T-cell (primary cell): ENCODE measurements at regions not wholly inside any gene's neighbourhood (a gene's known extent, or its start where the extent isn't known, plus 50 kb on each side); places are given as distances from the start of the nearest gene placed in this dataset.

Source experiments
- ATAC-seq, 4 experiments: fragments of 200-7000 bp in 3 of 4; fragments of 150-1000 bp in 1 of 4; cut with Tn5 transposase; replicated peaks in 1 of 4; 1 replicate in 3 of 4; 2 replicates in 1 of 4; pipeline ENCODE4 v1.10.0; 2021; ENCODE audit warnings: moderate library complexity in 3 of 4, mild to moderate bottlenecking in 2 of 4, moderate number of reproducible peaks in 1 of 4
- CTCF ChIA-PET, 2 donors: fragments of 300-600 bp; sonication (Branson Sonifier 250); formaldehyde crosslinking; loops; one replicate each; lab custom pipeline; 2022; ENCODE audit warnings: antibody characterized with exemption in 2 of 2; lab: Charles Lee
- POLR2A ChIA-PET, 2 donors: fragments of 300-600 bp; sonication (Branson Sonifier 250); formaldehyde crosslinking; loops; one replicate each; lab custom pipeline; 2022; ENCODE audit warnings: antibody characterized with exemption in 2 of 2; lab: Charles Lee
- DNase-seq, 35 experiments: peaks; one replicate each; pipeline versions ENCODE4 v3.0.0 to v3.0.0-alpha.2; 2013 to 2023
- H3K27ac ChIP-seq: one replicate; pipeline ENCODE4 v1.5.1; 2013; ENCODE audit warnings: low read length
- H3K27me3 ChIP-seq, 2 experiments: replicated peaks in 1 of 2; 1 replicate in 1 of 2; 2 replicates in 1 of 2; pipeline versions ENCODE4 v1.6.1 to v1.7.0; 2013; ENCODE audit warnings: low read length in 1 of 2, mixed read lengths in 1 of 2; ENCODE audit not compliant: control insufficient read depth in 2 of 2, insufficient read depth in 2 of 2; ENCODE audit errors: extremely low read depth in 1 of 2
- H3K36me3 ChIP-seq, 2 donors: 1 replicate in 1 of 2; 2 replicates in 1 of 2; pipeline versions ENCODE4 v1.6.1 to v1.7.0; 2013; ENCODE audit warnings: low read length in 1 of 2; ENCODE audit not compliant: control insufficient read depth in 2 of 2, insufficient read depth in 1 of 2; ENCODE audit errors: extremely low read depth in 1 of 2
- H3K4me1 ChIP-seq, 2 experiments: 1 replicate in 1 of 2; 2 replicates in 1 of 2; pipeline versions ENCODE4 v1.6.1 to v1.7.0; 2013; ENCODE audit warnings: low read length in 2 of 2, mixed read lengths in 1 of 2; ENCODE audit not compliant: insufficient read depth in 2 of 2, control insufficient read depth in 1 of 2; ENCODE audit errors: extremely low read depth in 1 of 2
- H3K4me3 ChIP-seq, 2 donors: 1 replicate in 1 of 2; 2 replicates in 1 of 2; pipeline versions ENCODE4 v1.5.1 to v1.7.0; 2013; ENCODE audit warnings: mild to moderate bottlenecking in 2 of 2, low read length in 1 of 2, moderate library complexity in 1 of 2; ENCODE audit not compliant: control insufficient read depth in 1 of 2; ENCODE audit errors: extremely low read depth in 1 of 2
- H3K9me3 ChIP-seq: 2 replicates; pipeline ENCODE4 v1.7.0; 2013
- H3K27ac Mint-ChIP-seq, 2 donors: one replicate each; pipeline ENCODE4 v1.8.0; 2020 to 2021; ENCODE audit warnings: mild to moderate bottlenecking in 2 of 2, mixed read lengths in 2 of 2
- H3K27me3 Mint-ChIP-seq, 2 donors: one replicate each; pipeline ENCODE4 v1.8.0; 2021 to 2022; ENCODE audit warnings: mixed read lengths in 2 of 2
- H3K36me3 Mint-ChIP-seq: one replicate; pipeline ENCODE4 v1.8.0; 2021; ENCODE audit warnings: mixed read lengths
- H3K4me1 Mint-ChIP-seq, 3 donors: one replicate each; pipeline ENCODE4 v1.8.0; 2020 to 2022; ENCODE audit warnings: mixed read lengths in 3 of 3, mild to moderate bottlenecking in 1 of 3
- H3K4me3 Mint-ChIP-seq, 3 donors: one replicate each; pipeline ENCODE4 v1.8.0; 2020 to 2022; ENCODE audit warnings: mild to moderate bottlenecking in 3 of 3, mixed read lengths in 3 of 3, moderate library complexity in 3 of 3
- H3K9me3 Mint-ChIP-seq, 3 donors: one replicate each; pipeline ENCODE4 v1.8.0; 2020 to 2022; ENCODE audit warnings: mixed read lengths in 3 of 3
- WGBS: methylation state at CpG from one replicate; pipeline ENCODE4 v1.1.5; 2013; ENCODE audit warnings: missing lambda C conversion rate; ENCODE audit not compliant: insufficient coverage; 5-methylcytosine and 5-hydroxymethylcytosine counted together

- Histone ChIP-seq H3K27me3 (no peaks in the 10 kb centered on the region), H3K27ac (no peak overlapping the region), H3K4me3 (no peak overlapping the region), H3K4me1 (no peaks in the 10 kb centered on the region), H3K9me3 (no peaks in the 10 kb centered on the region), H3K36me3 (no peaks in the 10 kb centered on the region)
- H3K36me3 Mint-ChIP-seq = no peaks in the 10 kb centered on the region
- ATAC-seq = no peak
- H3K4me1 Mint-ChIP-seq = no peaks in the 10 kb centered on the region
- CTCF ChIA-PET = interaction anchor here in 1 of 2 donors (0.6 kb wide), 1 partner anchor 60 kb away, joined by 7 read pairs; no protein-coding TSS in a partner anchor
- POLR2A ChIA-PET = no interaction called here
- WGBS = 83% methylated on average over 14 of the region's 18 CpGs
- no peak overlapping the region for H3K4me3 Mint-ChIP-seq
- H3K27ac Mint-ChIP-seq = no peak overlapping the region
- DNase-seq = no peak
- no peaks in the 10 kb centered on the region for H3K9me3 Mint-ChIP-seq
- peaks cover 0 to 1% of the 10 kb centered on the region in 2 donors for H3K27me3 Mint-ChIP-seq
These were observed 53.7 kb upstream of the FABP6 start for GRCh38 chr5:160175438-160176218.

GRCh38 chr5:160174780-160175437 lies 54.4 kb upstream of the FABP6 start:
- ATAC-seq = no peak
- CTCF ChIA-PET = interaction anchor here in 1 of 2 donors (0.6 kb wide), 1 partner anchor 61 kb away, joined by 7 read pairs; no protein-coding TSS in a partner anchor
- Histone ChIP-seq H3K4me1 (no peaks in the 10 kb centered on the region), H3K36me3 (no peaks in the 10 kb centered on the region), H3K27ac (no peak overlapping the region), H3K4me3 (no peak overlapping the region), H3K9me3 (no peaks in the 10 kb centered on the region), H3K27me3 (no peaks in the 10 kb centered on the region)
- H3K36me3 Mint-ChIP-seq = no peaks in the 10 kb centered on the region
- H3K4me3 Mint-ChIP-seq = no peak overlapping the region
- H3K27me3 Mint-ChIP-seq = peaks cover 0 to 1% of the 10 kb centered on the region in 2 donors
- no peaks in the 10 kb centered on the region for H3K9me3 Mint-ChIP-seq
- H3K27ac Mint-ChIP-seq = no peak overlapping the region
- 80% methylated on average over 1 of the region's 4 CpGs for WGBS
- POLR2A ChIA-PET = no interaction called here
- no peak for DNase-seq
- H3K4me1 Mint-ChIP-seq = no peaks in the 10 kb centered on the region

- H3K27ac ChIP-seq = no peak overlapping the region
- no peaks in the 10 kb centered on the region for H3K9me3 Mint-ChIP-seq
- H3K4me1 Mint-ChIP-seq = no peaks in the 10 kb centered on the region
- no peaks in the 10 kb centered on the region for H3K36me3 ChIP-seq
- peaks cover 5 to 6% of the 10 kb centered on the region in 2 donors for H3K27me3 Mint-ChIP-seq
- no peak for DNase-seq
- no peak overlapping the region for H3K4me3 Mint-ChIP-seq
- H3K36me3 Mint-ChIP-seq = no peaks in the 10 kb centered on the region
- no peaks in the 10 kb centered on the region for H3K9me3 ChIP-seq
- POLR2A ChIA-PET = no interaction called here
- CTCF ChIA-PET = no interaction called here
- no peak for ATAC-seq
- no peaks in the 10 kb centered on the region for H3K4me1 ChIP-seq
- peaks cover 0 to under 1% of the 10 kb centered on the region in 2 experiments for H3K27me3 ChIP-seq
- no peak overlapping the region for H3K4me3 ChIP-seq
- 77% methylated on average over 4 of the region's 5 CpGs for WGBS
- H3K27ac Mint-ChIP-seq = no peak overlapping the region
These were observed 55.0 kb upstream of the FABP6 start for GRCh38 chr5:160174290-160174689.

- no peaks in the 10 kb centered on the region for H3K9me3 Mint-ChIP-seq
These were observed 52.4 kb upstream of the PWWP2A start for GRCh38 chr5:160171666-160172065.

GRCh38 chr5:160169326-160169725 lies 50.1 kb upstream of the PWWP2A start:
- no peaks in the 10 kb centered on the region for H3K9me3 Mint-ChIP-seq
- peaks cover 0 to 4% of the 10 kb centered on the region in 2 experiments for H3K4me1 ChIP-seq
- no peak overlapping the region for H3K4me3 ChIP-seq
- no peak overlapping the region for H3K27ac Mint-ChIP-seq
- ATAC-seq (no peak), DNase-seq (no peak)
- no peaks in the 10 kb centered on the region for H3K9me3 ChIP-seq
- ChIA-PET POLR2A (no interaction called here), CTCF (interaction anchor here in 1 of 2 donors (0.7 kb wide), 1 partner anchor 153 kb away, joined by 3 read pairs; no protein-coding TSS in a partner anchor)
- peaks cover 0 to 27% of the 10 kb centered on the region in 2 experiments for H3K27me3 ChIP-seq
- H3K27ac ChIP-seq = no peak overlapping the region
- WGBS = no CpG with 5 or more reads among the region's 3 CpGs
- no peaks in the 10 kb centered on the region for H3K36me3 Mint-ChIP-seq
- H3K36me3 ChIP-seq = no peaks in the 10 kb centered on the region
- peaks cover 0 to 1% (median 0%) of the 10 kb centered on the region in 3 donors for H3K4me1 Mint-ChIP-seq
- peaks cover 29 to 40% of the 10 kb centered on the region in 2 donors for H3K27me3 Mint-ChIP-seq
- no peak overlapping the region for H3K4me3 Mint-ChIP-seq

More at GRCh38 chr5:160171666-160172065, 52.4 kb upstream of the PWWP2A start:
- Mint-ChIP-seq H3K36me3 (no peaks in the 10 kb centered on the region), H3K27ac (no peak overlapping the region), H3K4me1 (no peaks in the 10 kb centered on the region), H3K4me3 (no peak overlapping the region), H3K27me3 (peaks cover 16 to 21% of the 10 kb centered on the region in 2 donors)
- Histone ChIP-seq H3K4me1 (no peaks in the 10 kb centered on the region), H3K9me3 (no peaks in the 10 kb centered on the region), H3K27me3 (peaks cover 0 to 13% of the 10 kb centered on the region in 2 experiments), H3K4me3 (no peak overlapping the region), H3K36me3 (no peaks in the 10 kb centered on the region), H3K27ac (no peak overlapping the region)
- POLR2A ChIA-PET = no interaction called here
- DNase-seq (no peak), ATAC-seq (no peak)
- CTCF ChIA-PET = no interaction called here
- 89% methylated on average over 2 of the region's 2 CpGs for WGBS
